ENCODE measurements at regions not wholly inside any gene's neighbourhood (a gene's known extent, or its start where the extent isn't known, plus 50 kb on each side); places are given as distances from the start of the nearest gene placed in this dataset.

- 89 to 98% (median 93%) methylated on average over 1 of the region's 1 CpG for WGBS, 5 donors
- DNase-seq: no peak
- no peak for TF ChIP-seq POLR2A (IDR thresholded peaks at IDR 0.05)
- no peak for TF ChIP-seq POLR2AphosphoS5 (IDR thresholded peaks at IDR 0.05)
- no peak for TF ChIP-seq CTCF (IDR thresholded peaks at IDR 0.05 in 8 of 11, conservative IDR thresholded peaks at IDR 0.05 in 3 of 11)
- no peaks in the 10 kb centered on the region for H3K27me3 ChIP-seq (replicated peaks in 1 of 7)
- peaks cover 0 to 5% (median 0%) of the 10 kb centered on the region in 8 donors for H3K9me3 ChIP-seq
- H3K4me1 ChIP-seq: no peaks in the 10 kb centered on the region
- H3K4me3 ChIP-seq: no peak overlapping the region
- H3K36me3 ChIP-seq: no peaks in the 10 kb centered on the region
- intact Hi-C loops (cut with DNase I; ENCODE audit: low total_unique reads): no loop called here
- no peak overlapping the region for H3K27ac ChIP-seq
These were observed 335.5 kb downstream of the TBC1D4 start for GRCh38 chr13:75146436-75146835.

GRCh38 chr13:75145927-75146326 is 336.0 kb downstream of the TBC1D4 start:
- peaks cover 0 to under 1% (median 0%) of the 10 kb centered on the region in 8 donors for H3K9me3 ChIP-seq
- H3K27me3 ChIP-seq (replicated peaks in 1 of 7): no peaks in the 10 kb centered on the region
- H3K36me3 ChIP-seq: no peaks in the 10 kb centered on the region
- WGBS, 5 donors: 73 to 83% (median 81%) methylated on average over 1 of the region's 1 CpG
- DNase-seq: no peak
- TF ChIP-seq POLR2A (IDR thresholded peaks at IDR 0.05) (no peak), POLR2AphosphoS5 (IDR thresholded peaks at IDR 0.05) (no peak), CTCF (IDR thresholded peaks at IDR 0.05 in 8 of 11, conservative IDR thresholded peaks at IDR 0.05 in 3 of 11) (no peak)
- no peaks in the 10 kb centered on the region for H3K4me1 ChIP-seq
- H3K27ac ChIP-seq: no peak overlapping the region
- H3K4me3 ChIP-seq: no peak overlapping the region
- intact Hi-C loops (cut with DNase I; ENCODE audit: low total_unique reads): no loop called here

- intact Hi-C loops (cut with DNase I; ENCODE audit: low total_unique reads): no loop called here
- Histone ChIP-seq H3K9me3 (peaks cover 2 to 32% (median 16%) of the 10 kb centered on the region in 8 donors), H3K4me3 (no peak overlapping the region), H3K27ac (no peak overlapping the region), H3K27me3 (replicated peaks in 1 of 7) (no peaks in the 10 kb centered on the region), H3K36me3 (no peaks in the 10 kb centered on the region), H3K4me1 (peaks cover 0 to 5% (median 0%) of the 10 kb centered on the region in 6 donors)
- TF ChIP-seq CTCF (IDR thresholded peaks at IDR 0.05 in 8 of 11, conservative IDR thresholded peaks at IDR 0.05 in 3 of 11) (no peak), POLR2AphosphoS5 (IDR thresholded peaks at IDR 0.05) (no peak), POLR2A (IDR thresholded peaks at IDR 0.05) (no peak)
- no peak for DNase-seq
These were observed 342.7 kb downstream of the TBC1D4 start for GRCh38 chr13:75139291-75139690.

- no peak for DNase-seq
- Histone ChIP-seq H3K4me1 (peaks cover 0 to 5% (median 0%) of the 10 kb centered on the region in 6 donors), H3K9me3 (peaks cover 2 to 37% (median 16%) of the 10 kb centered on the region in 8 donors), H3K27me3 (replicated peaks in 1 of 7) (no peaks in the 10 kb centered on the region), H3K27ac (peak overlapping the region in 4 of 8 donors; percentile 12 to 44 (median 32)), H3K36me3 (no peaks in the 10 kb centered on the region), H3K4me3 (no peak overlapping the region)
- intact Hi-C loops (cut with DNase I; ENCODE audit: low total_unique reads): no loop called here
- WGBS, 5 donors: 47 to 68% (median 58%) methylated on average over 3 of the region's 3 CpGs
- TF ChIP-seq POLR2A (IDR thresholded peaks at IDR 0.05): no peak
- peak in 1 of 3 donors; percentile 25 for TF ChIP-seq POLR2AphosphoS5 (IDR thresholded peaks at IDR 0.05)
These were observed 343.9 kb downstream of the TBC1D4 start for GRCh38 chr13:75137911-75138571.

Data from spleen (tissue), 11 donors.